HG03039 (cell line): ENCODE measurements at regions not wholly inside any gene's neighbourhood (a gene's known extent, or its start where the extent isn't known, plus 50 kb on each side); places are given as distances from the start of the nearest gene placed in this dataset.

Source experiments
- ATAC-seq: cut with Tn5 transposase; IDR thresholded peaks from one replicate; pipeline ENCODE4 v1.9.1; 2021; ENCODE audit warnings: mild to moderate bottlenecking, moderate library complexity; ENCODE audit not compliant: unreplicated experiment

DNA sequence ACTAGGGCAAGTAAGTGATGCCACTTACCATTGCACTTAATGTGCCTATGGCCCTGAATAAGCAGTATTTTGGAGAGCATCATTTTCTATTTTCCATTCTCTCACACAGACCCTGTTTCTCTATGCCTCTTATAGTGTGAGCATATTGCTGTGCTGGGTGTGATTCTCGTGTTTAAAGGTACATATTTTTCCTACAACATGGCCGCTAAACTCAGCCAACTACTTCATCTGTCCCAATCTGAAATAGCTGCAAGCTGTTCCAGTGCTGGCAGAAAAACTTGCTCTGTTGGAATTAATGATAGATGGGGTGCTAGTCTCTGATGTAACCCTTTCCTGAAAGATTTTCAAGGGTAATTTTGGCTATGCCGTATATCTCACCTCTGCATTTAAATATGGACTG lies 97.5 kb downstream of the ZNF326 start:
- ATAC-seq: no peak
